ENCODE measurements at regions not wholly inside any gene's neighbourhood (a gene's known extent, or its start where the extent isn't known, plus 50 kb on each side); places are given as distances from the start of the nearest gene placed in this dataset.

- TF ChIP-seq CTCF (IDR thresholded peaks at IDR 0.05) (no peak), POLR2A (IDR thresholded peaks at IDR 0.05) (no peak)
These were observed 1871.9 kb upstream of the CDH6 start for GRCh38 chr5:29321591-29321990.

Data from testis (tissue), 2 donors.